ENCODE measurements at regions not wholly inside any gene's neighbourhood (a gene's known extent, or its start where the extent isn't known, plus 50 kb on each side); places are given as distances from the start of the nearest gene placed in this dataset.

GRCh38 chr17:83180264-83180995 is 101.0 kb downstream of the METRNL start:
- TF ChIP-seq CTCF (IDR thresholded peaks at IDR 0.05) = no peak

- no peak for TF ChIP-seq CTCF (IDR thresholded peaks at IDR 0.05)
Observed at GRCh38 chr17:83180996-83181481, 101.6 kb downstream of the METRNL start.

- TF ChIP-seq CTCF (IDR thresholded peaks at IDR 0.05) = no peak
Observed at GRCh38 chr17:83181991-83182619, 102.7 kb downstream of the METRNL start.

- no peak for TF ChIP-seq CTCF (IDR thresholded peaks at IDR 0.05)
Observed at GRCh38 chr17:83182620-83183101, 103.3 kb downstream of the METRNL start.

GRCh38 chr17:83183145-83183948 is 103.9 kb downstream of the METRNL start:
- no peak for TF ChIP-seq CTCF (IDR thresholded peaks at IDR 0.05)

GRCh38 chr17:83183951-83184506 is 104.6 kb downstream of the METRNL start:
- TF ChIP-seq CTCF (IDR thresholded peaks at IDR 0.05) = no peak

Data from LNCAP (cell line).